GM21717 (cell line): ENCODE measurements at regions not wholly inside any gene's neighbourhood (a gene's known extent, or its start where the extent isn't known, plus 50 kb on each side); places are given as distances from the start of the nearest gene placed in this dataset.

Source experiments
- ATAC-seq: cut with Tn5 transposase; IDR thresholded peaks from one replicate; pipeline ENCODE4 v1.9.1; 2021; ENCODE audit warnings: mild to moderate bottlenecking, moderate library complexity; ENCODE audit not compliant: unreplicated experiment

DNA sequence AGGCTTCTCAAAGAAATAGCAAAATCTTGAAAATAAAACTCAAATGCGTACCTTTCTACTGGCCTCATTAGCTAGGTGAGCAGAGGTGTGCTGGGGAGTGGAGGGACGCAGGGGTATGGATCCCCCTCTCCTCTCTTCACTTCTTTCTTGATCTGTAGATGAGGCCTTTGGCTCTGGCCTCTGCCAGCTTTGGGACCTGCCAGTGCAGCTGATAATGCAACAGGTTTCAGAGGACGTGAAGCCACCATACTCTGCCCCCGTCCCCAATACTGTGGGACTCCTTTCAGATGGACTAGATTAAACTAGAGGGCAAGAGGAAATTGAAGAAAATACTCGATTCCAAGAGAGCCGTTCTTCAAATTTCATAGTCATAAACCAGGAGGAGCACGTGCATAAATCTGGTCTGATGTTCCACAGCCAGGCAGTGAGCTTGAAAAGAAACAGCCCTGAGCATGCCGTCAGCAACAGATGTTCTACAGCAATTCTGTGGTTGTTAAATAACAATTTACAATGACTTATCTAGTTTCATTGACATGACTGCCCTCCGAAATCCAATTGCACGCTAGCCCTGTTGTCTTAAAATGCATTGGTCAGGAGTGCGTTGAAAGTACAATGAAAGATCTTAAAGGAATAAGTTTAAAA lies 245.3 kb upstream of the FOXQ1 start:
- ATAC-seq = no peak

DNA sequence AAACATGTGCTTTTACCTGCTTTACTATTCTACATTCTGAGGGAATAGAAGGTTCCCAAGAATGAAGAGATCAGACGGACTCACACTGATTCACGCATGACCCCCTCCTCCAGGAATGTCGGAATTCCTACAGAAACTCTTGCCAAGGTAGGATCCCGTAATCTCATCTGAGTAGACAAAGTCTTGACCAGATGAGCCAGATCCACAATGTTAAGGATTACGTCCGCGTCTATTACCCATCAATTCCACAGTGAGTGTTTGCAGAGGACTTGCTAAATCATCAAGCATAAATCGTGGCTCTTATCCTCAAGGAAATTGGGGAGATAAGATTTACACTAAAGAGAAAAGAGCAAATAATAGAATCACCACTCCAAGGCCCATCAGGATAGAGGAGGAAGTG lies 245.9 kb upstream of the FOXQ1 start:
- no peak for ATAC-seq

DNA sequence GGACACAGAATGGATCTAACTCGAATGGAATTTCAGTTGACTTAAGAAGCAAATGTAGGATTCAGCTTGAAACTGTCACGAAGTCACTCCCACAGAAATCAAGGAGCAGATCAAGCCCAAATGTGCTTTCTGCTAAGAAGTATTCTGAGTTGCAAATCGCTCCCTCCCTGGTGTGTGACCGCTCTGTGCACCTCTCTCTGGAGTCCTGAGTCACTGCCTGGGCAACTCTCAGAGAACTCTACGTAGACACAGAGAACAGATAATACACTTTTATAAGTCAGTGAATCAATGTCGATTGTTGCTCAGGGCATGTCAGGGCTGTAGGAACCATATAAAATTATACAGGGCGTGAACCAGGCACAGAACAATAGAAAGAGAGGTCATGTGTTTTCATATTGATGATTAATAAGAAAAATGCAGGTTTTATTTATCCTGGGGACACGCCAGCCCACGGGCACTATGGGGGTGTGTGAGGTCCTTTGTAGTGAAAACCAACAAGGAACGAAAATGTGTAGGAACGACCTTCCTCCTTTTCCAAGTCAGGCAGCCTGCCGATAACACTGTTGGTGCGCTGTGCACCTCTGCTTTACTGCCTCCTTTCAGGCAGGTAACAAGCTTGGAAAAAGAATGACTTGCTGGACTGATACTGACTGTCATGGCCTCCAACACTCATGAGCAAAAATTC lies 248.1 kb upstream of the FOXQ1 start:
- ATAC-seq = no peak

DNA sequence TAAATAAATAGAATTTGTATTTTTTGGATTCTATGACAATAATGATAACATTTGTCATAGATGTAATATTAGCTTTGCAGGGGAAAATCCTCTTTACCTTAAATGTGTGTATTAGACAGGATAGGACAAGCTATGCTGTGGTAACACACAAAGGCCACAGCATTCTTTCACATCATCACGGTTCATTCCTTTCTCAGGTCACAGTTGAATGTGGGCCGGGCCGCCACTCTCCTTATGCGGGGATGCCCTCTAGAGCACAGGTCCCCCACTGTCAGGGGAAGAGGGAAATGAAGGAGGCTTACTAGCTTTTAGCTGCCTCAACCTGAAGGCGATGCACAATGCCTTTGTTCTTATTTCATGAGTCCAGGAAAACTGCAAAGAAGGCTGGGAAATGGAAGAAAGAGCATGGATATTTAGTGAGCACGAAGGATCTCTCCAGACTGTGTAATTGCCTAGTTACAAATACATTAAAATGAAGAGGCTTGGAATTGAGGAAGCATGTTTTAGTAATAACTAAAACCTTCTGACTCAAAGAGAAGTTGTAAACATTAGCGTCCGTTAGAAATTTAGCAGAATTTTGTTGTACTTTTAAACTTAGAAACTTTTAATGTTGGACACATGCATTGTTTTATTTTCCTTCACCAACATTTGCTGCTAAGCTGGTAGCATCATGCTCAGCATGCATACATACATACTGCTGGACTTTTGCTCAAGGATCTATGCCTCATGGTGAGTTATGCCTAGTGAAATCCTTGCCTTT lies 248.9 kb upstream of the FOXQ1 start:
- no peak for ATAC-seq

DNA sequence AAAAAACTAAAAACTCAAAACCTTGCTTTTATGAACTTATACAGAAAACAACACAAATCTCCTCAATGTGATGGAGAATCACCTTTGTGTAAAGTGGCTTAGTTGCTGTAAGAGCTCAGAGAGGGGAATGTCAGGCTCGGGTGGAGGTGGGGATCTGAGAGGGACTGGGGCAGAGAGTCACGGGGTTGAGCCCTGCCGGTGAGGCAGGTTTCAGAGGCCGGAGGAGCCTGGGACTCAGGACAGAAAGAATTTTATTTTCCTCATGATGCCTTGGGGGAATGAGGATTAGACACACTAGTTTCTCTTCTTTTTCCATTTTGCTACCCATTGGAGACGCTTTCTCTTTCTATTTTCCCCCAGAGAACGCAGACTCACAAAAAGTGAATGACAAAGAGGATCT lies 252.3 kb upstream of the FOXQ1 start:
- no peak for ATAC-seq

DNA sequence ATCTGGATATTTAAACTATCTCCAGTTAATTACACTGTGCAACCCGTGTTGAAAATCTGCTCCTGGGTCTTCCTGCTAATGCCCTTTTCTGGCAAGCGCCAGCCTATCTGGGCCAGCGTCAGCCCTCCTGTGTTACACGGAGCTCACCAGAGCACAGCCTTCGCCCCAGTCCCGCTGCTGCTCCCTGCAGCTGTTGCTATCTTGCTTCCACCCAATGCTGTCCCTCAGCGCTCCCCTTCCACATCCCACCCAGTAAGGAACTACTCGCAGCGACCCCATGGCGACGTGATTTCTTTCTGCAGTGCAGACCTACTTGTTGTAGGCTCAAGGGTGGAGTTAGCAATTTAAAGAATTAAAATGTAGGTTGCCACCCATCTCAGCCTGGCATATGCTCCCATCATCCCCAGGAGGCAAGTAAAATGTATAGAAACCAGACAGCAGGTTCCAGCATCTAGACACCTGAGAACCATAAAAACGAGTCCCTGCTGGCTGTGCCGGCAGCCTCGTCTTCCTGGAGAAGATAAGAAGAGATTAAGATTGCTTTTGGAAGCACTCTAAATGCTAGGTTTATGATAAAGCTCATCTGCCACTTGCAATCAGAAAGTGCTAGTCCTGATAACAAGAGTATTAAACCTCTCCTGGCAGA lies 254.3 kb upstream of the FOXQ1 start:
- ATAC-seq = no peak

DNA sequence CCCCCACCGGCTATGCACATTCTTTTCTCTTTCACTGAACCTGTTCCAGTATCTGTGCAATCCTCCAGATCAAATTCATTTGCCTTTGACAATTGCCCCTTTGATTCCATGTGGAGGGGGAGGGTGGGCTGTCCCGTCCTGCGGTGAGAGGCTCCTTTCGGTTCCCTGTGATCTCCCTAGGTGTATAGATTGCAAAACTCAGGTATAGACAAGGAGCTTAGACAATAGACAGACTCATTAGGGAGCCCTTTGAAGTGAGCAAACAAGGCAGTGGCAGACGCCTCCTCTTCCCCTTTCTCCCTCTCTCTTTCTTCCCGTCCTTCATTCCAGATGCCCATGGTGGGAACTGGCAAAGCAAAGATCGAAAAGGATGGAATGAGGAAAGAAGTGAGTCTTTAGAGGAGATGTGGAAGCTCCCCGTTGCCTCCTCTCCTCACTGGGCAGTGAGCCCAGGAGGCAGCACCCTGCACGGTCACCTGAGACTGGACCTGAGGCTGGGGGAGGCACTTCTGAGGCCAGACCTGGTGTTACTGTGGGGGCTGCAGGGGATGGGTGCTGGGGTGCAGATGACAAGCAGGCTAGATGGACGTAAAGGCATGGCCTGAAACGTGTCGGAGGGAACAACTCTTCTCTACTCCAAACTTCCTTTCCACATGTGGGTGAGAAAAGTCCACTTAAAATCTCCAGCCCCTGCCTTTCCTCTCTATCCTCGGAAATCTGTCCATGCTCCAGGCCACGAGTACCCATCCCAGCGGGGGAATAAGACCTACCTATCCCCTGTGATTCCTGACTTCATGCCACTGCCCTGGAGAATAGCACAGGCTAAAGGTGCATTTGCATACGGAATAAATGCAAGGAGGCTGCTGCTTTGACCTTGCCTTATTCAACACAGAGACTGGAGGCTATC lies 256.6 kb upstream of the FOXQ1 start:
- no peak for ATAC-seq

DNA sequence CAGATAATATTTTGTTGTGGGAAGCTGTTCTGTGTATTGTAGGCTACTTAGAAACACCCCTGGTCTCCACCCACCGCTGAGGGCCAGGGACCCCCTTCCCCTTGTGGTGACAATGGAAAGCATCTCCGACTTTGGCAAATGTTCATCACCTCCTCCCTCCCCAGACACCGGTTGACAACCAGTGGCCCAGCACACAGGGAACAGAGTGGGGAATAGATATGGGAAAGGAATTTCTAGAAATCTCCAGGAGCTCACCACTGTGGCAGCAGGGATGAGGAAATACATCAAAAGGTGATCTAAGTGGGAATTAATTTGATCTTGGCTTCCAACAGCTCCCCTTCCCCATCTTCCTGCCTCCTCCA lies 257.3 kb upstream of the FOXQ1 start:
- ATAC-seq = no peak

DNA sequence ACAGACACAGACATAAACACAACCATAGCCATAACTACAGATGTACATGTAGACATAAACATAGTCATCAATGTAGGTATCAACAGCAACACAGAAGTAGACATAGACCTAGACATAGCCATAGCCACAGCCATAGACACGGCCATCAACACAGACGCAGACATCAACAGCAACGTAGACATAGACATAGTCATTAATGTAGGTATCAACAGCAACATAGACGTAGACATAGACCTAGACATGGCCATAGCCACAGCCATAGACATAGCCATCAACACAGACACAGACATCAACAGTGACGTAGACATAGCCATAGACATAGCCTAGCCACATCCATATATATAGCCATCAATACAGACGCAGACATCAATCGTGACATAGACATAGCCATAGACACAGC lies 258.3 kb upstream of the FOXQ1 start:
- ATAC-seq = no peak

DNA sequence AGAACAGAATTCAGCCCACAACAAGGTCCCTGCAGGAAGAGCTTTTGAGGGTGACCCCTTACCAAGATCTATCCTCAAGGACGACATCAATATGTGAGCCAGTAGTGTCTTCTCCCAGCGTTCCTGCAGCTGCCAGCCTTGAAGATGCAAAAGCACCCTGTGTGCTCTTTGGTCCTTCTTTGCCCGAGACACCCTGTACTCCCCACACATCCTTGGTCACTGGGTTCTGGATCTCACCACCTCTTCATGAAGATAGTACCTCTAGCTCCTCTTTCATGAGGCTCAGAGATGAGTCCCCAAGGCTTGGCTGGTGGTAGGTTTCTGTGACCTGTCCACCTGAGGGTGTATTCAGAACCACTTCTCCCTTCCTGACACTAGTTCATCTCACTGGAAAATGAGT lies 259.6 kb upstream of the FOXQ1 start:
- no peak for ATAC-seq

DNA sequence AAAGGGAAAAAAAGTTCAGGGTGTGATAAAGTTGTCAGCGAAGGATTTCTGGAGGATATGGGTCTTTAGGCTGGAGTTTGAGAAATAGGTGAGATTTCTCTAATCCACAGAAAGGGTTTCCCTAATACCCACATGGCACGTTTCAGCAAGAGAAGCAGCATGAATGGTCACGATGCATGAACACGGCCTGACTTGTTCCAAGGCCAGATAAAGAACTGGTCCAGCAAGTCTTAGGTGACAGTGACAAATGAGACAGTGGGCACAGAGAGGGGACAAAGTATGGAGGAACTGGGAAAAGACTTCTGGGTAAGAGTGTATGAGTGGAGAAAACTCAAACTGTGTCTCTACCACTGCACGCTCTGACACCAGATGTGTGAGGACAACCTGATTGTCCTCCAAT lies 262.0 kb upstream of the FOXQ1 start:
- no peak for ATAC-seq

DNA sequence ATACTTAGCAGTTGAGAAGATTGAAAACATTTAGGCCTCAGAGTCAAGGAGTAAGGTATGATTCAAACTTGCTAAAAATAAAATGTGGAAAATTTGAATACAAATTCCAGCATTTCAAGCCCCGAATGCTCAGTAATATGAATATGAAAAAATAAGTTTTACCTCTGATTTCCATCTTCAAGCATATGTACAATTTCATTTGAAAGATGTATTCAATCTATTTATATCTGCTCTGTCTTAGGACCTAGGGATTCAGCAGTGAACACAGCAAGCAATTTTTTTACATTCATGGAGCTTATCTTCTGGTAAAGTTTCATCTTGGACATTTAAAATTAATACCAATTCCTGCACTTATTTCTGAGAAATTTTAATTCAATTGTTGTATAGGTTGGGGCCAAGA lies 262.7 kb upstream of the FOXQ1 start:
- ATAC-seq = no peak

DNA sequence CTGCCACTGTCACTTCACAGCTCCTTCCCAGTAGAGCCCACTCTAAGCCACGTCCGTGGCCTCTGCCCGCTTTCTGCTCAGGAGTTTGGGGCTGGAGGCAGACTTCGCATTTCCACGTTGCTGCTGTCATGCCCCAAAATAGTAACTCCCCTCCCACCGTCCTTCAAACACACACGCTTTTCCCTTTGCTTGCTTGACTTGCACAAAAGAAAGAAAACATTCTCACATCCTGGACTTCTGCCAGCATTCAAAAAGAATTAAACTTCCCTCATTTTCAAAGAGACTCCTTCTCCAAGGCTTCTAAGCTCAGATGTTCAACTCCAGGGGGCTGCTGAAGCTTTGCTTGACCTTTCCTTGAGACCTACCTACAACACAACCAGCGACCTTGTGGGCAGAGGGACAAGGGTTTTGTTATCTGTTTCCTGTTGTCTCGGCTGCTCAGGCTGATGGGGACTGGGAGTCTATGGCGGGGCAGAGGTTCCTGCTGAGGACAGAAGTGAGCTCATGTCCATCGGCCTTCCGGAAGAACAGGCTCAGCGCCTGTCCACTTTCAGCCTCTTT lies 263.8 kb upstream of the FOXQ1 start:
- ATAC-seq = no peak

DNA sequence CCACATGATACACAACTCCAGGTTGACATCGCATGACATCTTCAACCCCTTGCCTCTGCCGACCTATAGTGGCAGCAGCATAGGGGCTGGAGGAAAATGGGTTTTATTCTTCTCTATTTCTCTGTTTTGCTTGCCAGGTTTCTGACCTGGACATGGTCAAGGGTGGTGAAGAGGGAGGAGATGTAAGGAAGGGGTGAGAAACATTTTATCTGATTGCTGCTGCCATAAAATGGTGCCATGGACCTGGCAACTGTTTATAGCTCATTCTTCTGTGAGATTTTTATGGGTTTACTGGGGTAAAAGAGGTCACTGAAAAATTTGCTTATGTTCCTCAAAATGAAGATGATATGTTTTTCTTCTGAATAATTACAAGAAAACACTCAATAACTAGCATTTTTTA lies 266.7 kb upstream of the FOXQ1 start:
- no peak for ATAC-seq

DNA sequence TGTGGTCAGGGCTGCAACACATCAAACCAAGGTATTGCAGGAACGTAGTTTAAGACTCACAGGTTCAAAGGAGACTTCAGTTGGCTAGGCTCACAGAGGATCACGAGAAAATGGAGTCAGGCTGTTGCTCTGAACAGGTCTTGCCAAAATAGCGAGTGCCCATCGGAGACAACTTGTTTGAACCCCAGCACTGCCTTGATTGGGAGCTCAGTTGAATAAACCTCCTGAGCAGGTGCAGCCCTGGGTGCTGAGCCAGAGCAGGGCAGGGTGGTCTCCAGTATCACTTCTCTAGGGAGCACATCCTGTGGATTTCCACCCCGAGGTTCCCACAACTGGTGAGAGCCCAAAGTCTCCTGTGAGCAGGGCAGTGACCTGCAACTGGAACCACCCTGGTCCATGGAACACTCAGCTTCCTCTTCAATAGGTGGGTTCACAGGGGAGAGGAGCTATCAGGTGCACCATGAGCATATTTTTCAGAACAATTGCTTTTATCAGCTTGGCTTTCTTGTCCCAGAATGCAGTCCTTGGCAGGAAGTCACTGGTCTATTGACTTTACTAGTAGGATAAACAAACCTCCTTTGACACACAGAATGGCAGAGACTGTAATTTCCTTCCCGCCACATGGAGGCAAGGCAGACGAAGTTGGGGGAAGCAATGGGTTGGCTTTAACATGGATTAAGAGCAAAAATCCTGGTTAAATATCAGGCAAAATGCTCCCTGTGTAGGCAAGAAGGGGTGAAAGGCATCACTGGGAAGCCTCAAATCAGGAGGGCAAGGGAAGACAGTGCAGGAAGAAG lies 267.7 kb upstream of the FOXQ1 start:
- no peak for ATAC-seq

DNA sequence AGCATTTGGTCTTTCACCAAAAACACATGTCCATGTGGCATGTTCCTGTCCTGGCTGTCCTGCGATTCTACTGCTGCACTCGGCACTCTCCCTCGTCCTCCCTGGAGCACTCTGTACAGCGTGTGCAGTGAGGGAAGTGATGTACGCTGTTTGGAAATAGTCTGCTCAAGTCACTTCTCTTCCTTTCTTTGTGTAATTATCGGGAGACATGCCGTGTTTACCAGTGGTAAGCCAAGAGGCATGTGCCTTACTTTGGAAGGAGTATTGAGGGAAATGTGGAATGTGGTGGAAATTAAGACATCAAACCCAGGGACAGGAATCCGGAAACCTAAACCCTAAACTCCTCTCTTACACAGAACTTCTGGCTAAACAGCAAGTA lies 268.5 kb upstream of the FOXQ1 start:
- no peak for ATAC-seq

DNA sequence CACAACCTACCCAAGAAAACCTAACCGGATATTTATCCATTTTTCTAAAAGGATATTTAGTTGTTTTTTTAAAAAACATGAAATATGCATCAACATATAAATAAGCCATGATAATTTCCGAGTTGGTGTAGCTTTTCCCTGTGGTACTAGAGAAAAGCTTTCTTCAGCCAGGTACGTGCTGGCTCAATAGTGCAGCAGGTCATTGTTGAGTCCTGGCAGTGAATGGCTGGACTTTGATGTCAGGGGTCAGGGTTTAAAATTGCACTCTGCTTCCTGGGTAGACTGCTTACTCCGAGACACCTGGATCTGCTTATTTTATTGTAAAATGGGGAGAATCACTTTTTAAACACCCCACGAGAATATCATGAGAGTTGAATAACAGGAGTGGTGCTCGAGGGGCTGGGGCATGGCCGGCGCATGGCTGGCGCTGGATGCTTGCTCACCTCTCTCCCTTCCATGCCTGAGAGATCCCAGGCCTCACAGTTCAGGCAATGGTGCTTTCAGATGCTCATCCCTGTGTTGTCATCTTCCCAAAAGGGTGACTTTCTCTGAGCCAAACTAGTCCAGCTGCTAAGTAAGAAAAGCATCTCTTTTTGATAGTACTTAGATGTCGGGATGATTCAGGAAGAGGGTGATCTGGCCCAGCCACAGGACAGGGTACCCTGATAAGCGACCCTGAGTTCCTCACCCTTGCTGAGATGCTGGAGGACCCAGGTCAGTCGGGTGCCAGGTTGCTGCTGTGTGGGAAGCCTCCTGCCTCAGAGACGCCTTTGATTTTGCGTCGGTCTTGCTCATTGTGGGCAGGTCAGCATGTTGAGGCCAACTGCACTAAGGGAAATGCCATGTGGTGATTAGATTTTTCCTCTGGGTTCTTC lies 269.1 kb upstream of the FOXQ1 start:
- no peak for ATAC-seq

DNA sequence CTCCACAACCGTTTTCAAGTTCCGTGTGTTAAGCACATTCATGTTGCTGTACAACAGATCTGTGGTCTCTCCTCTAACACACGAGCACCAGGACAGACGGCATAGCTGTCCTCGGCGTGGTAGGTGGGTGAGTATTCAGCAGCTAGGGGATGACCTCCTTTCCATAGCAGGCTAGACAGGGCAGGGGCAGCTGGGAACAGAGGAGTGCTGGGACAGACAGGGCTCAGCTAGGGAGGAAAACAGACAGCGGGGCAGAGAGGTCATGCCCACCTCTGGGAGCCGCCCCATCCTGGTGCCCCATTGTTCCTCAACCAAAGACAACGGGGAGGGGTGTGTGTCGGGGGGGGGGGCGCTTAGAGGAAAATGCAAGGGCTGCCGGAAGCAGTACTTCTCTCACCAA lies 271.5 kb upstream of the FOXQ1 start:
- no peak for ATAC-seq

DNA sequence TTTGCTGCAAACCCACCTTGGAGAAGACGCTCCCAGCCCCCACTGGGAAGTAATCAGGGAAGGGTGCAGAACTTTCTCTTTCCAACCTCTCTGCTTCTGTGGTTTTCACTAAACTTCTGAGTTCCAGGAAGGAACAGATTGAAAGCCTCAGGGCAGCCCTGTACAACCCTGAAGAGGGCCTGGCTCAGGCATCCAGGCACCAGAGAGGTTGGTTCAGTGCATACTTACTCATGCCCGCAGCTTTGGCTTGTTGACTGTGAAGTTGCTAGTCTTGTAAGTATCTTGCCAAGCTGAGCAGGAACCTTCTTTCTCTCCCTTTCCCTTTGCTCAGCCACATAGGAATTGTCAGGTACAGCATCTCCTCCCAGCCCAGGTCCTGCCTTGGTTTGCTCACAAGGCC lies 272.2 kb upstream of the FOXQ1 start:
- ATAC-seq = no peak
